NCI-H345 treated with DMSO at 0.1 percent for 48 hours (cell line): ENCODE measurements at regions not wholly inside any gene's neighbourhood (a gene's known extent, or its start where the extent isn't known, plus 50 kb on each side); places are given as distances from the start of the nearest gene placed in this dataset.

Experiments used
- DNase-seq: peaks from one replicate; lab custom pipeline; 2025; ENCODE audit not compliant: unreplicated experiment; lab: John Stamatoyannopoulos, UW

- DNase-seq: no peak
Observed at GRCh38 chr10:125457406-125457805, 225.6 kb downstream of the TEX36 start.

- DNase-seq: no peak
Observed at GRCh38 chr10:125455855-125456254, 227.1 kb downstream of the TEX36 start.

GRCh38 chr10:125455431-125455830, 227.5 kb downstream of the TEX36 start:
- DNase-seq: no peak

- no peak for DNase-seq
Observed at GRCh38 chr10:125451319-125451718, 231.6 kb downstream of the TEX36 start.

GRCh38 chr10:125450218-125450617, 232.7 kb downstream of the TEX36 start:
- DNase-seq: no peak

GRCh38 chr10:125449571-125449970, 233.4 kb downstream of the TEX36 start:
- DNase-seq: no peak

GRCh38 chr10:125448596-125448995, 234.4 kb downstream of the TEX36 start:
- no peak for DNase-seq

GRCh38 chr10:125444790-125445189, 238.2 kb downstream of the TEX36 start:
- DNase-seq: no peak

GRCh38 chr10:125442856-125443540, 240.0 kb downstream of the TEX36 start:
- DNase-seq: no peak

GRCh38 chr10:125441151-125441550, 241.8 kb downstream of the TEX36 start:
- DNase-seq: no peak

GRCh38 chr10:125431149-125431548, 251.8 kb downstream of the TEX36 start:
- no peak for DNase-seq

- DNase-seq: no peak
Observed at GRCh38 chr10:125428054-125428453, 254.9 kb downstream of the TEX36 start.

GRCh38 chr10:125424191-125424847, 258.6 kb downstream of the TEX36 start:
- no peak for DNase-seq

- no peak for DNase-seq
Observed at GRCh38 chr10:125423569-125423968, 259.4 kb downstream of the TEX36 start.

- DNase-seq: no peak
Observed at GRCh38 chr10:125419831-125420230, 259.5 kb upstream of the CTBP2 start.

GRCh38 chr10:125419146-125419545, 258.8 kb upstream of the CTBP2 start:
- DNase-seq: no peak

GRCh38 chr10:125417605-125418004, 257.2 kb upstream of the CTBP2 start:
- DNase-seq: no peak

- no peak for DNase-seq
Observed at GRCh38 chr10:125415964-125416363, 255.6 kb upstream of the CTBP2 start.

GRCh38 chr10:125415006-125415633, 254.8 kb upstream of the CTBP2 start:
- DNase-seq: no peak

- no peak for DNase-seq
Observed at GRCh38 chr10:125411724-125412123, 251.4 kb upstream of the CTBP2 start.

GRCh38 chr10:125409756-125410155, 249.4 kb upstream of the CTBP2 start:
- no peak for DNase-seq

- no peak for DNase-seq
Observed at GRCh38 chr10:125407557-125407956, 247.2 kb upstream of the CTBP2 start.
